ENCODE measurements at regions not wholly inside any gene's neighbourhood (a gene's known extent, or its start where the extent isn't known, plus 50 kb on each side); places are given as distances from the start of the nearest gene placed in this dataset.
"Not testable (repeated sequence)": the region's sequence is repeated elsewhere in the genome, so short reads cannot be mapped to it uniquely, and the experiment has no call there.

- TF ChIP-seq REST (IDR thresholded peaks at IDR 0.05; ENCODE audit: insufficient read depth in 1 of 2, low read depth in 2 of 2, low read length in 1 of 2) (no peak), POLR2AphosphoS5 (IDR thresholded peaks at IDR 0.05; ENCODE audit: low read depth, low read length) (no peak), SIN3A (IDR thresholded peaks at IDR 0.05; ENCODE audit: borderline replicate concordance, insufficient read depth, low read depth, low read length) (no peak), CTCF (IDR thresholded peaks at IDR 0.05) (no peak), TCF7L2 (IDR thresholded peaks at IDR 0.05; ENCODE audit: low read depth, low read length) (no peak)
- H3K4me1 ChIP-seq (ENCODE audit: control insufficient read depth, insufficient read depth, low read length): no peaks in the 10 kb centered on the region
- no peaks in the 10 kb centered on the region for H3K9me3 ChIP-seq (ENCODE audit: control insufficient read depth, insufficient read depth, low read depth, low read length)
- no peaks in the 10 kb centered on the region for H3K27me3 ChIP-seq (ENCODE audit: control insufficient read depth, insufficient read depth, low read length)
- no TSS peak for BruUV-seq (replicated peaks)
- CTCF ChIA-PET: no interaction called here
- H3K27ac ChIP-seq (ENCODE audit: low read length): no peak overlapping the region
- in situ Hi-C loops (cut with HindIII; ENCODE audit: low pct_unique_long_range_greater_than_20kb, low sequenced_read_pairs) (no loop called here), intact Hi-C loops (cut with micrococcal nuclease; ENCODE audit: unreplicated experiment) (no loop called here)
- DNase-seq (ENCODE audit: low read depth, low spot score) (no peak), ATAC-seq (no peak)
- H3K4me3 ChIP-seq (ENCODE audit: low read depth in 2 of 2, low read length in 2 of 2): no peak overlapping the region
- no peaks in the 10 kb centered on the region for H3K36me3 ChIP-seq (ENCODE audit: control insufficient read depth, insufficient read depth, low read length)
- POLR2A ChIA-PET: interaction anchor here (0.6 kb wide), 1 partner anchor 139 kb away, joined by 3 read pairs; the partner anchor contains the start of gene LUM
Measured at GRCh38 chr12:91249518-91250272, 67.1 kb upstream of the DCN start.

GRCh38 chr12:91249054-91249453 is 66.4 kb upstream of the DCN start:
- in situ Hi-C loops (cut with HindIII; ENCODE audit: low pct_unique_long_range_greater_than_20kb, low sequenced_read_pairs): no loop called here
- POLR2A ChIA-PET: no interaction called here
- Histone ChIP-seq H3K9me3 (ENCODE audit: control insufficient read depth, insufficient read depth, low read depth, low read length) (no peaks in the 10 kb centered on the region), H3K27ac (ENCODE audit: low read length) (no peak overlapping the region), H3K4me1 (ENCODE audit: control insufficient read depth, insufficient read depth, low read length) (no peaks in the 10 kb centered on the region), H3K27me3 (ENCODE audit: control insufficient read depth, insufficient read depth, low read length) (no peaks in the 10 kb centered on the region), H3K4me3 (ENCODE audit: low read depth in 2 of 2, low read length in 2 of 2) (no peak overlapping the region), H3K36me3 (ENCODE audit: control insufficient read depth, insufficient read depth, low read length) (no peaks in the 10 kb centered on the region)
- intact Hi-C loops (cut with micrococcal nuclease; ENCODE audit: unreplicated experiment): no loop called here
- ATAC-seq: no peak
- TF ChIP-seq REST (IDR thresholded peaks at IDR 0.05; ENCODE audit: insufficient read depth in 1 of 2, low read depth in 2 of 2, low read length in 1 of 2) (no peak), CTCF (IDR thresholded peaks at IDR 0.05) (no peak), SIN3A (IDR thresholded peaks at IDR 0.05; ENCODE audit: borderline replicate concordance, insufficient read depth, low read depth, low read length) (no peak)
- CTCF ChIA-PET: no interaction called here
- no TSS peak for BruUV-seq (replicated peaks)
- no peak for DNase-seq (ENCODE audit: low read depth, low spot score)

GRCh38 chr12:91243177-91243576 is 60.6 kb upstream of the DCN start:
- H3K27ac ChIP-seq (ENCODE audit: low read length); H3K36me3 ChIP-seq (ENCODE audit: control insufficient read depth, insufficient read depth, low read length); ATAC-seq; BruUV-seq (replicated peaks); in situ Hi-C loops (cut with HindIII; ENCODE audit: low pct_unique_long_range_greater_than_20kb, low sequenced_read_pairs); intact Hi-C loops (cut with micrococcal nuclease; ENCODE audit: unreplicated experiment); H3K4me3 ChIP-seq (ENCODE audit: low read depth in 2 of 2, low read length in 2 of 2); POLR2A ChIA-PET; H3K4me1 ChIP-seq (ENCODE audit: control insufficient read depth, insufficient read depth, low read length); DNase-seq (ENCODE audit: low read depth, low spot score); H3K9me3 ChIP-seq (ENCODE audit: control insufficient read depth, insufficient read depth, low read depth, low read length); CTCF ChIA-PET; H3K27me3 ChIP-seq (ENCODE audit: control insufficient read depth, insufficient read depth, low read length): not testable (repeated sequence)
